ENCODE measurements at regions not wholly inside any gene's neighbourhood (a gene's known extent, or its start where the extent isn't known, plus 50 kb on each side); places are given as distances from the start of the nearest gene placed in this dataset.

- Histone ChIP-seq H3K27ac (ENCODE audit: low read depth, low read length) (no peak overlapping the region), H3K9ac (ENCODE audit: low read length) (no peak overlapping the region), H2AFZ (ENCODE audit: low read depth, low read length, poor library complexity, severe bottlenecking) (no peak overlapping the region), H3K4me2 (ENCODE audit: low read length) (no peak overlapping the region), H3K4me1 (ENCODE audit: control insufficient read depth in 1 of 2, insufficient read depth in 2 of 2, low read length in 2 of 2) (peaks cover 9 to 12% of the 10 kb centered on the region in 2 experiments; a peak in 3 of 4 replicates), H3K9me2 (ENCODE audit: insufficient read depth) (no peaks in the 10 kb centered on the region), H3K36me3 (ENCODE audit: control insufficient read depth in 1 of 2, insufficient read depth in 2 of 2, low read length in 2 of 2) (no peaks in the 10 kb centered on the region), H3K27me3 (ENCODE audit: insufficient read depth, low read length) (no peaks in the 10 kb centered on the region), H3K4me3 (replicated peaks in 1 of 2; ENCODE audit: low read depth in 1 of 2, low read length in 2 of 2) (no peak overlapping the region), H4K20me1 (ENCODE audit: insufficient read depth) (no peaks in the 10 kb centered on the region), H3K9me3 (ENCODE audit: control insufficient read depth in 1 of 2, insufficient read depth in 1 of 2, low read depth in 1 of 2, low read length in 2 of 2) (no peaks in the 10 kb centered on the region), H3K79me2 (ENCODE audit: insufficient read depth, low read length) (no peaks in the 10 kb centered on the region)
- RAD21 ChIA-PET (ENCODE audit: low non-redundant PET in 1 of 2, low total read pairs in 2 of 2, uncharacterized antibody in 2 of 2, unreplicated experiment in 2 of 2), result no interaction called here
- no TSS peak for BruUV-seq (replicated peaks)
- POLR2A ChIA-PET, result no interaction called here
- ATAC-seq, result no peak
- intact Hi-C loops (cut with micrococcal nuclease), result no loop called here
- CTCF ChIA-PET, result no interaction called here
- no peak for DNase-seq (ENCODE audit: low read depth, low spot score)
- TF ChIP-seq, protein P1, sequence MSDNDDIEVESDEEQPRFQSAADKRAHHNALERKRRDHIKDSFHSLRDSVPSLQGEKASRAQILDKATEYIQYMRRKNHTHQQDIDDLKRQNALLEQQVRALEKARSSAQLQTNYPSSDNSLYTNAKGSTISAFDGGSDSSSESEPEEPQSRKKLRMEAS (IDR thresholded peaks at IDR 0.05), result no peak
- no peak for TF ChIP-seq SP1 (IDR thresholded peaks at IDR 0.05; ENCODE audit: low read depth)
- TF ChIP-seq EZH2 (IDR thresholded peaks at IDR 0.05), result no peak
- TF ChIP-seq POLR2A (IDR thresholded peaks at IDR 0.05; ENCODE audit: borderline replicate concordance, extremely low read depth, insufficient read depth, insufficient read length), result no peak
- no peak for TF ChIP-seq ZFX (IDR thresholded peaks at IDR 0.05)
- no peak for TF ChIP-seq TCF7L2 (IDR thresholded peaks at IDR 0.05; ENCODE audit: borderline replicate concordance, extremely low read depth, insufficient read depth, insufficient read length)
- no peak for TF ChIP-seq REST (IDR thresholded peaks at IDR 0.05; ENCODE audit: low read depth)
- TF ChIP-seq JUND (IDR thresholded peaks at IDR 0.05), result no peak
- TF ChIP-seq, protein P2, sequence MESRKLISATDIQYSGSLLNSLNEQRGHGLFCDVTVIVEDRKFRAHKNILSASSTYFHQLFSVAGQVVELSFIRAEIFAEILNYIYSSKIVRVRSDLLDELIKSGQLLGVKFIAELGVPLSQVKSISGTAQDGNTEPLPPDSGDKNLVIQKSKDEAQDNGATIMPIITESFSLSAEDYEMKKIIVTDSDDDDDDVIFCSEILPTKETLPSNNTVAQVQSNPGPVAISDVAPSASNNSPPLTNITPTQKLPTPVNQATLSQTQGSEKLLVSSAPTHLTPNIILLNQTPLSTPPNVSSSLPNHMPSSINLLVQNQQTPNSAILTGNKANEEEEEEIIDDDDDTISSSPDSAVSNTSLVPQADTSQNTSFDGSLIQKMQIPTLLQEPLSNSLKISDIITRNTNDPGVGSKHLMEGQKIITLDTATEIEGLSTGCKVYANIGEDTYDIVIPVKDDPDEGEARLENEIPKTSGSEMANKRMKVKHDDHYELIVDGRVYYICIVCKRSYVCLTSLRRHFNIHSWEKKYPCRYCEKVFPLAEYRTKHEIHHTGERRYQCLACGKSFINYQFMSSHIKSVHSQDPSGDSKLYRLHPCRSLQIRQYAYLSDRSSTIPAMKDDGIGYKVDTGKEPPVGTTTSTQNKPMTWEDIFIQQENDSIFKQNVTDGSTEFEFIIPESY (IDR thresholded peaks at IDR 0.05; ENCODE audit: extremely low read depth, insufficient replicate concordance, low read length), result no peak
- no peak for TF ChIP-seq YY1 (IDR thresholded peaks at IDR 0.05; ENCODE audit: extremely low read depth, insufficient replicate concordance, low read depth, low read length)
- no peak for TF ChIP-seq EZH2phosphoT487 (IDR thresholded peaks at IDR 0.05; ENCODE audit: borderline replicate concordance)
- no peak for TF ChIP-seq CTCF (IDR thresholded peaks at IDR 0.05 in 2 of 3, conservative IDR thresholded peaks at IDR 0.05 in 1 of 3; ENCODE audit: borderline replicate concordance in 1 of 3, insufficient read depth in 1 of 3, low read depth in 2 of 3, low read length in 2 of 3)
- TF ChIP-seq ELF1 (IDR thresholded peaks at IDR 0.05; ENCODE audit: borderline replicate concordance, low read depth), result no peak
- no peak for TF ChIP-seq SRF (IDR thresholded peaks at IDR 0.05; ENCODE audit: low read depth)
- no peak for TF ChIP-seq EGR1 (IDR thresholded peaks at IDR 0.05; ENCODE audit: low read depth)
- TF ChIP-seq FOSL1 (IDR thresholded peaks at IDR 0.05; ENCODE audit: low read depth), result no peak
- TF ChIP-seq SIN3A (IDR thresholded peaks at IDR 0.05; ENCODE audit: low read depth), result no peak
- no peak for TF ChIP-seq CEBPB (IDR thresholded peaks at IDR 0.05; ENCODE audit: low read depth)
These were observed 435.3 kb downstream of the ARHGEF28 start for GRCh38 chr5:74061292-74061691.
